Motor neuron (in vitro differentiated cells): ENCODE measurements at regions not wholly inside any gene's neighbourhood (a gene's known extent, or its start where the extent isn't known, plus 50 kb on each side); places are given as distances from the start of the nearest gene placed in this dataset.
A peak's percentile ranks its signal among the peaks of the same experiment; 100 is the strongest.

Experiments
- ATAC-seq, 8 experiments: fragments of 200-7000 bp; cut with Tn5 transposase; replicated peaks in 6 of 8; 2 replicates each; pipeline ENCODE4 v1.8.0; 2021; ENCODE audit warnings: mild to moderate bottlenecking in 8 of 8, moderate library complexity in 8 of 8
- H3K27ac ChIP-seq, 2 donors: fragments of 250-450 bp; sonication (Bioruptor Pico); 2 replicates each; pipeline ENCODE4 v1.9.0; 2021; ENCODE audit warnings: antibody characterized with exemption in 2 of 2, mild to moderate bottlenecking in 2 of 2, moderate library complexity in 1 of 2
- H3K4me1 ChIP-seq, 2 donors: fragments of 250-450 bp; sonication (Bioruptor Pico); replicated peaks in 1 of 2; 2 replicates each; pipeline ENCODE4 v1.6.1; 2021; ENCODE audit warnings: antibody characterized with exemption in 2 of 2, mild to moderate bottlenecking in 2 of 2, moderate library complexity in 1 of 2
- H3K4me3 ChIP-seq, 5 donors: fragments of 250-450 bp; sonication (Bioruptor Pico); 2 replicates each; pipeline ENCODE4 v1.9.0; 2021; ENCODE audit warnings: antibody characterized with exemption in 5 of 5, mild to moderate bottlenecking in 5 of 5, moderate library complexity in 4 of 5
- WGBS, 10 experiments: fragments of 450-650 bp; shearing (Covaris generic); methylation state at CpG; one replicate each; pipeline ENCODE4 v1.0.0; 2022; 5-methylcytosine and 5-hydroxymethylcytosine counted together
- in situ Hi-C, 9 experiments: fragments of 400-800 bp; cut with MboI; loops; one replicate each; pipeline ENCODE4 v1.15.0; 2021; ENCODE audit warnings: low sequenced_read_pairs in 9 of 9, low pct_unique_long_range_greater_than_20kb in 2 of 9; ENCODE audit not compliant: unreplicated experiment in 9 of 9

GRCh38 chr5:96096724-96097123 lies 135.1 kb upstream of the ELL2 start:
- no peak overlapping the region for H3K27ac ChIP-seq
- H3K4me3 ChIP-seq = no peak overlapping the region
- no peaks in the 10 kb centered on the region for H3K4me1 ChIP-seq
- 8 to 100% (median 89%) methylated on average over 1 to 2 of the region's 2 CpGs; no CpG with 5 or more reads in 3 of the 10 experiments for WGBS, 10 experiments
- peak in 1 of 8 experiments; percentile 52 for ATAC-seq
- in situ Hi-C loops = no loop called here

DNA sequence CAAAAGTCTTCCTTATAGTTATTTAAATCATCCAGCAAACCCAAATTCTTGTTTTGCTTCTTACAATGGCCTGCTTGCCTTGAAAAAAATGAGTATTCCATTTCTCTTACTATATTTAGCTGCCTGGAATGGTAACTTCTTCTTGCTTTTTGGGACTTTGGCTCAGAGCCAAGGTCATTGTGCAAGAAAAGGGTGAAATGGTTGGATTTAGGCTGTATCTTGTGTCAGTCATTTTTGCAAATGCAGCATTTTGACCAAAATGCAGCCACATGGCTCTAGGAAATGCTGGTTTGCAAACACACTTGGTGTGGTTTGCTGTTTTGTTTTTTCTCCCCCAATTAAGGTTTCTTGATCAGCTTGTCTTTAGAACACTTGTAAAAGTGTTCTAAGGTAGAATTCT lies 133.3 kb upstream of the ELL2 start:
- Histone ChIP-seq H3K27ac (no peak overlapping the region), H3K4me3 (no peak overlapping the region), H3K4me1 (no peaks in the 10 kb centered on the region)
- in situ Hi-C loops = no loop called here
- ATAC-seq = no peak

- ATAC-seq = no peak
- no peak overlapping the region for H3K4me3 ChIP-seq
- in situ Hi-C loops = no loop called here
- H3K4me1 ChIP-seq = no peaks in the 10 kb centered on the region
- no peak overlapping the region for H3K27ac ChIP-seq
- WGBS, 10 experiments = 13 to 86% (median 55%) methylated on average over 1 of the region's 1 CpG; no CpG with 5 or more reads in 5 of the 10 experiments
Measured at GRCh38 chr5:96093890-96094381, 132.3 kb upstream of the ELL2 start.

- ATAC-seq = no peak
- in situ Hi-C loops = no loop called here
Measured at GRCh38 chr5:96093340-96093739, 131.7 kb upstream of the ELL2 start.

DNA sequence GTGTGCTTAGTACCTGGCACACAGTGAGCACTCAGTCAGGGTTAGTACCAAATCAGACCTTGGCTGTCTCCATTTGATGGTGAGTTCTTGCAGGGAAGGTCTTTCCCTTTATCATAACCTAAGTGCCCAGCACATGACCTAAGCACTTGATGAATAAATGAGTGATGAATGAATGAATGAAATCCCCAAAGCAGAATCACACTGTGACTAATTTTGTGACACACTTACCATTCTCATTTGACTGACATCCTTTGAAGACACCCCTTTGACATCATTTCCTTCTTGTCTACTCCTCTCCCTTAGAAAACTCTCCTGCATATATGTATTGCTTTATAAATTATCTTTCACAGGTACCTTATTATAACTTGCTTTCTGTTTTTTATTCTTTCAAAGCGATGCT lies 130.2 kb upstream of the ELL2 start:
- ATAC-seq = no peak
- Histone ChIP-seq H3K27ac (no peak overlapping the region), H3K4me1 (peaks cover 8 to 12% of the 10 kb centered on the region in 2 donors), H3K4me3 (no peak overlapping the region)
- WGBS, 10 experiments = 63 to 100% (median 88%) methylated on average over 1 of the region's 1 CpG; no CpG with 5 or more reads in 1 of the 10 experiments
- in situ Hi-C loops = no loop called here

More at GRCh38 chr5:96093340-96093739, 131.7 kb upstream of the ELL2 start:
- 80 to 100% (median 92%) methylated on average over 1 to 3 of the region's 3 CpGs; no CpG with 5 or more reads in 1 of the 10 experiments for WGBS, 10 experiments
- no peak overlapping the region for H3K4me3 ChIP-seq
- peaks cover 5% of the 10 kb centered on the region in 2 donors for H3K4me1 ChIP-seq
- no peak overlapping the region for H3K27ac ChIP-seq

DNA sequence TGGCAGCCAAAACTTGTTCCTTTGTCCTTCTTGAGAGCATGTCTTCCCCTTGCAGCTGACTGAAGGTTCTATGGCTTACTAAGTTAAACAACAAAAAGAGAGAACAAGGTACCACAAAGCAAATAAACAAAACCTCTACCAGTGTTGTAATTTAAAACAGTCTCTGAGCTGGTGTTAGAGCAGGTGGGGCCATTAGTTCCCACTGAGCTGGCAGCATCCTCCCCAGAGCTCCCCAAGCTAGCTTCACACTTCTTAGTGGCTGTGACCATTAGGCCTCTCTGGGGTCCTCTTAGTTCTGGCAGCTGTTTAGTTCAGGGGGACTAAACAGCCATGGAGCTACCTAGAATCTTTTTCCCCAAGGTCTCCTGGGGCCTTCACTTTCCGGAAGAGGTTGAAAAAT lies 128.6 kb upstream of the ELL2 start:
- no peak overlapping the region for H3K27ac ChIP-seq
- no peak overlapping the region for H3K4me3 ChIP-seq
- 50 to 100% (median 83%) methylated on average over 1 of the region's 1 CpG; no CpG with 5 or more reads in 3 of the 10 experiments for WGBS, 10 experiments
- peaks cover 8 to 12% of the 10 kb centered on the region in 2 donors for H3K4me1 ChIP-seq
- ATAC-seq = no peak
- in situ Hi-C loops = no loop called here

- in situ Hi-C loops = no loop called here
- peak in 4 of 8 experiments; percentile 32 to 92 (median 71) for ATAC-seq
- no peak overlapping the region for H3K4me3 ChIP-seq
- H3K4me1 ChIP-seq = peaks cover 8 to 12% of the 10 kb centered on the region in 2 donors
- WGBS, 10 experiments = 40 to 100% (median 75%) methylated on average over 1 to 4 of the region's 4 CpGs
- H3K27ac ChIP-seq = no peak overlapping the region
Measured at GRCh38 chr5:96088706-96089498, 127.3 kb upstream of the ELL2 start.

GRCh38 chr5:96087939-96088338 lies 126.3 kb upstream of the ELL2 start:
- in situ Hi-C loops = no loop called here
- H3K27ac ChIP-seq = no peak overlapping the region
- peak in 4 of 8 experiments; percentile 7 to 38 (median 26) for ATAC-seq
- 29 to 88% (median 53%) methylated on average over 1 to 2 of the region's 3 CpGs; no CpG with 5 or more reads in 4 of the 10 experiments for WGBS, 10 experiments
- peaks cover 10 to 19% of the 10 kb centered on the region in 2 donors for H3K4me1 ChIP-seq
- no peak overlapping the region for H3K4me3 ChIP-seq

- Histone ChIP-seq H3K4me1 (peaks cover 12 to 19% of the 10 kb centered on the region in 2 donors), H3K4me3 (no peak overlapping the region), H3K27ac (no peak overlapping the region)
- in situ Hi-C loops = no loop called here
- 50 to 100% (median 56%) methylated on average over 1 to 2 of the region's 2 CpGs; no CpG with 5 or more reads in 3 of the 10 experiments for WGBS, 10 experiments
- ATAC-seq = peak in 1 of 8 experiments; percentile 16
Measured at GRCh38 chr5:96084874-96085506, 123.3 kb upstream of the ELL2 start.

DNA sequence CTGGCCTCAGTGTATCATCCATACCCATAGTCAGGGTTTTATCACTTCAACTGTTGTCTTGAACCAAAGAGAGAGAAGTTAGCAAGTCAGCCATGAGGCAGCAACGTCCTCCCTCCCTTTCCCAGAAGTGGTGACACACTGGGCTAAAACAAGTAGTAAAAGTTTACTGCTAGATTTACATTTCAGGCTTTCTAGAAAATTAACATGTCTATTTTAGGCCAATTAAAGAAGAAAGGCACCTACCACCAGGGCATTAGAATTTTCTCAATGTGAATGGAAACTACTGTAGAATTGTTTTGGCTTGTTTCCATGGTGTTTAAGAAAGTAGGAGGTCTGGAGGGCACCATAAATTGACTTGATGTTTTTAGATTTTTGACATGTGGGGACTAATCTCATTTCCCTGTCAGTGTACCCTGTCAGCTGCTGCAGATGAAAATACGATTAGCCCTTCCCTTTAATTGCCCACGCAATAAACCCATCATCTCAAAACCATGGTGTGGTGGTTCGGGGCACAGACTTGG lies 121.8 kb upstream of the ELL2 start:
- Histone ChIP-seq H3K27ac (no peak overlapping the region), H3K4me1 (peaks cover 8 to 15% of the 10 kb centered on the region in 2 donors), H3K4me3 (no peak overlapping the region)
- ATAC-seq = peak in 7 of 8 experiments; percentile 31 to 95 (median 66)
- WGBS, 10 experiments = 0 to 62% (median 22%) methylated on average over 1 to 4 of the region's 4 CpGs
- in situ Hi-C loops = no loop called here

- 80 to 100% (median 93%) methylated on average over 1 to 2 of the region's 2 CpGs; no CpG with 5 or more reads in 5 of the 10 experiments for WGBS, 10 experiments
- H3K27ac ChIP-seq = no peak overlapping the region
- ATAC-seq = no peak
Measured at GRCh38 chr5:96081276-96081858, 119.7 kb upstream of the ELL2 start.

GRCh38 chr5:96080557-96080956 lies 118.9 kb upstream of the ELL2 start:
- Histone ChIP-seq H3K4me3 (no peak overlapping the region), H3K27ac (no peak overlapping the region), H3K4me1 (peaks cover 4 to 7% of the 10 kb centered on the region in 2 donors)
- in situ Hi-C loops = no loop called here
- ATAC-seq = peak in 1 of 8 experiments; percentile 29

More at GRCh38 chr5:96081276-96081858, 119.7 kb upstream of the ELL2 start:
- in situ Hi-C loops = no loop called here
- Histone ChIP-seq H3K4me1 (peaks cover 4 to 7% of the 10 kb centered on the region in 2 donors), H3K4me3 (no peak overlapping the region)

DNA sequence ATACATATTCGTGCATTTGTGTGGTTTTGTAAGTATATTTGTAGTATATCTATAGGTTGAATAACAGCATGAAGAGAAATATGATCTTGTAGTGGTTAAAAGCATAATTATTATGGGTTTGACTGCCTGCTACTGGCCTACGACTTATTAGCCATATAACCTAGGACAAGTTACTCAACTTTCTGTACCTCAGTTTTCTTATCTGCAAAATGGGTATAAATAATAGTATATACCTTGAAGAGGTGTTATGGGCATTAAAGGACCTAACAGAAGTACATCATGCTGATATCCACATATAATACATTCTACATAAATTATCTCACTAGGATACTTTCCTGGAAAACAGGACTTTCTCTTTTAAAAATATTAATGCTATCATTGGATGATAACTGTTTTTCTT lies 118.3 kb upstream of the ELL2 start:
- H3K27ac ChIP-seq = no peak overlapping the region
- no peak overlapping the region for H3K4me3 ChIP-seq
- in situ Hi-C loops = no loop called here
- H3K4me1 ChIP-seq = peaks cover 4 to 7% of the 10 kb centered on the region in 2 donors
- 33 to 90% (median 61%) methylated on average over 1 to 2 of the region's 2 CpGs for WGBS, 10 experiments
- no peak for ATAC-seq
